ENCODE measurements at regions not wholly inside any gene's neighbourhood (a gene's known extent, or its start where the extent isn't known, plus 50 kb on each side); places are given as distances from the start of the nearest gene placed in this dataset.

- ChIA-PET POLR2A (no interaction called here), CTCF (no interaction called here)
- no peaks in the 10 kb centered on the region for H3K4me1 ChIP-seq (ENCODE audit: control insufficient read depth, insufficient read depth, low read length)
- no peak for DNase-seq (ENCODE audit: low read depth, low spot score)
- no peak for ATAC-seq
- no TSS peak for BruUV-seq (replicated peaks)
- H3K4me3 ChIP-seq (ENCODE audit: low read depth in 2 of 2, low read length in 2 of 2) = no peak overlapping the region
- H3K27ac ChIP-seq (ENCODE audit: low read length) = no peak overlapping the region
- no peaks in the 10 kb centered on the region for H3K9me3 ChIP-seq (ENCODE audit: control insufficient read depth, insufficient read depth, low read depth, low read length)
- intact Hi-C loops (cut with micrococcal nuclease; ENCODE audit: unreplicated experiment) = no loop called here
- no peaks in the 10 kb centered on the region for H3K27me3 ChIP-seq (ENCODE audit: control insufficient read depth, insufficient read depth, low read length)
- in situ Hi-C loops (cut with HindIII; ENCODE audit: low pct_unique_long_range_greater_than_20kb, low sequenced_read_pairs) = no loop called here
- TF ChIP-seq TCF7L2 (IDR thresholded peaks at IDR 0.05; ENCODE audit: low read depth, low read length) (no peak), POLR2AphosphoS5 (IDR thresholded peaks at IDR 0.05; ENCODE audit: low read depth, low read length) (no peak), CTCF (IDR thresholded peaks at IDR 0.05) (no peak), REST (IDR thresholded peaks at IDR 0.05; ENCODE audit: insufficient read depth in 1 of 2, low read depth in 2 of 2, low read length in 1 of 2) (no peak), SIN3A (IDR thresholded peaks at IDR 0.05; ENCODE audit: borderline replicate concordance, insufficient read depth, low read depth, low read length) (no peak)
- H3K36me3 ChIP-seq (ENCODE audit: control insufficient read depth, insufficient read depth, low read length) = no peaks in the 10 kb centered on the region
Observed at GRCh38 chr1:164384262-164384661, 174.7 kb upstream of the PBX1 start.

GRCh38 chr1:164417016-164417704 is 141.8 kb upstream of the PBX1 start:
- no peaks in the 10 kb centered on the region for H3K9me3 ChIP-seq (ENCODE audit: control insufficient read depth, insufficient read depth, low read depth, low read length)
- no peak for ATAC-seq
- DNase-seq (ENCODE audit: low read depth, low spot score) = no peak
- ChIA-PET POLR2A (no interaction called here), CTCF (no interaction called here)
- no peaks in the 10 kb centered on the region for H3K4me1 ChIP-seq (ENCODE audit: control insufficient read depth, insufficient read depth, low read length)
- no peaks in the 10 kb centered on the region for H3K36me3 ChIP-seq (ENCODE audit: control insufficient read depth, insufficient read depth, low read length)
- no peaks in the 10 kb centered on the region for H3K27me3 ChIP-seq (ENCODE audit: control insufficient read depth, insufficient read depth, low read length)
- H3K4me3 ChIP-seq (ENCODE audit: low read depth in 2 of 2, low read length in 2 of 2) = no peak overlapping the region
- TF ChIP-seq REST (IDR thresholded peaks at IDR 0.05; ENCODE audit: insufficient read depth in 1 of 2, low read depth in 2 of 2, low read length in 1 of 2) (no peak), TCF7L2 (IDR thresholded peaks at IDR 0.05; ENCODE audit: low read depth, low read length) (no peak), CTCF (IDR thresholded peaks at IDR 0.05) (no peak)
- no TSS peak for BruUV-seq (replicated peaks)
- H3K27ac ChIP-seq (ENCODE audit: low read length) = no peak overlapping the region
- in situ Hi-C loops (cut with HindIII; ENCODE audit: low pct_unique_long_range_greater_than_20kb, low sequenced_read_pairs) = no loop called here
- intact Hi-C loops (cut with micrococcal nuclease; ENCODE audit: unreplicated experiment) = no loop called here
